ENCODE measurements at regions not wholly inside any gene's neighbourhood (a gene's known extent, or its start where the extent isn't known, plus 50 kb on each side); places are given as distances from the start of the nearest gene placed in this dataset.

DNA sequence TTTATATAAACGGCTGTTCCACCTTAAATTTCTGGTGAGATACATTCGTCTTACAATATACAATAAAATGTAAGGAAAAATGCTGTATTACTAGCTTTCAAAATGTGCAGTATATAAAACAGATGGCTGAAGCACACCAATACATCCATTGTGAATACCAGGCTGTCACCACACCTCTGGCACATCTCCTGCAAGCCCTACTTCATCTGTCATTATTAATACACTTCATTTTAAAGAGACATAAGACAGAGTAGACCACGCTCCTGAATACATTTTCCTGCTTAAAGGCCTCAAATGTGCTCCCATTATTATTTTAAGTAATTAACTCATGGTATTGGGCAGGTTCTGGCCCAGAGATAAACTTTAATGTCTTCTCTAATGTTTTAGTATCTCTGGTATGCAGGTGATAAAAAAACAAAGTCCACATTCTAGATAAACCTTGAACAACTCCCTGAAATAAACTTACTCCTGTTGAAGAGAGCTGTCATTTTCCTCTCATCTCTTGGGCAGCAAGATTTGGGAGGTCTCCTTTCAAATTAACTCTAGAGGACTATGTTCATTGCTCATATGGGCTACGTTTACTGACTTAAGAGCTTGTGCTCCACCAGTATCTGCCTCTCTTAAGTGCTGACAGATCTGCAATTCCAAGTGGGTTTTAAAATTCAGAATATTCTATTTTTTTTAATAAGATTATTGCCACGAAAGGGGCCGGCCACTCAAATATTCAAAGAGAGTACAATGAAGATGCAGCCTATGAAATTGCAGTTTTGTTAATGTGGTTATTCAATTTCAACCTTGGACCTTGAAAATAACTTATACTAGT, 396.5 kb upstream of the SEMA3D start:
- DNase-seq (ENCODE audit: low read depth): no peak

GRCh38 chr7:85573844-85574243, 387.0 kb upstream of the SEMA3D start:
- no peak for DNase-seq (ENCODE audit: low read depth)

DNA sequence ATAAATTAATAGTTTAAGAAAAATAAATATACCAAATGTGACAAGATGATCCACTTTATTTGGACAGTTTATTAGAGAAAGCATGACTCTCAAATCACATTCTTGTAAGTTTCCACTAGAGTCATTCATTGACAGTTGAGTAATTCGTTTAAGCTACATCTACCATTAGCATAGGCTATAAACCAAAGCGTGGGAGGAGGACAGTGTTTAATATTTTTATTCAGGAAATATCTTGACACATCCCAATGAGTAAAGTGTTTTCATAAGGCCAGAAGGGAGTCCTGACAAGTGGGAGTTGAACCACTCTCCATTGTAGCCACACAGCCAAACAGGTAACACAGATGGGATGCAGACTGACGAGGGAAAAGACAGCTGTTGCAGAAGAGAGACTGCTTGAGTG, 386.5 kb upstream of the SEMA3D start:
- DNase-seq (ENCODE audit: low read depth): no peak

DNA sequence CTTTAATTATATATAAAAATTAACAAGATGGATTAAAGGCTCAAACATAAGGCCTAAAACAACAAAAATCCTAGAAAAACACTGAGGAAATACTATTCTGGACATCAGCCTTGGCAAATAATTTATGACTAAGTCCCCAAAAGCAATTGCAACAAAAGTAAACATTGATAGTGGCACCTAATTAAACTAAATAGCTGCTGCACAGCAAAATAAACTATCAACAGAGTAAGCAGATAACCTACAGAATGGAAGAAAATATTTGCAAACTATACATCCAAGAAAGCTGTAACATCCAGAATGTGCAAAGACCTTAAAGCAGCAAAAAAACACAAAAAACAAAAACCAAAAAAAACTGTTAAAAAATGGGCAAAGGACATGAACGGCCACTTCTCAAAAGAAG, 384.0 kb upstream of the SEMA3D start:
- no peak for DNase-seq (ENCODE audit: low read depth)

DNA sequence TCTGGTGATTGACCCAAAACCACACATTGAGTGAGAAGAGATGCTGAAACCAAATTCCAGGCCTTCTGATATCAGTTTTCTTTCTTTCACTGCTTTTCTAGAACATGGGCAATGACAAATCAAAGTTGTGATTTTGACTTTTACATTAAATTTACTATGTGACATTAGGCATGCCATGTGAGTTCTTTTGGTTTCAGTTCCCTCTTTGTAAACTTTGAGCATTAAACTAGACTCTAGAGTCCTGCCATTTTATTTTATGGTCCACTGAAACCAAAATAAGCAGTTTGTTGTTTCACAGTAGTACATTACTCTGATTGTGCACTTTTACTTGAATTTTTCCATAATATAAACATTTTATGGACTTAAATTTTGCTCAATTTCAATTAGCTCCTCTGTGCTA, 381.1 kb upstream of the SEMA3D start:
- DNase-seq (ENCODE audit: low read depth): no peak

GRCh38 chr7:85566095-85566794, 379.4 kb upstream of the SEMA3D start:
- DNase-seq (ENCODE audit: low read depth): no peak

- no peak for DNase-seq (ENCODE audit: low read depth)
These were observed 378.4 kb upstream of the SEMA3D start for GRCh38 chr7:85565276-85565675.

- no peak for DNase-seq (ENCODE audit: low read depth)
These were observed 378.0 kb upstream of the SEMA3D start for GRCh38 chr7:85564861-85565260.

DNA sequence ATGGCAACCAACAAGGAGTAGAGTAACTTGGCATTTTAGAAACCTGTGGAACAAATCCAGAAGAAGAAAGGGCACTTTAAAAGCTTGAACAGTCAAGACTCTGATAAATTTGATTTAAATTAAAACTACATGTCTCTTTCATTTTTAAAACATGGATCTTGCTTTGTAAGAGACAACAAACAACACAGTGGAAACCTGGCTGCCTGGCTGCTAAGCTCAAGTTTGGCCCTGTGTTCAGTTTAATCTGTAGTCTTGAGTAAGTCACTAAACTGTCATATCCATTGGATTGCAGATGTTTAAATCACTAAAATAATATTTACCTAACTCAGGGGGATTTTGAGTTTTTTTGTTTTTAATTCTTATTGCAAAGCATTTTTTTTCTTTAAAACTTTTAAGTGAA, 374.9 kb upstream of the SEMA3D start:
- DNase-seq (ENCODE audit: low read depth): no peak

DNA sequence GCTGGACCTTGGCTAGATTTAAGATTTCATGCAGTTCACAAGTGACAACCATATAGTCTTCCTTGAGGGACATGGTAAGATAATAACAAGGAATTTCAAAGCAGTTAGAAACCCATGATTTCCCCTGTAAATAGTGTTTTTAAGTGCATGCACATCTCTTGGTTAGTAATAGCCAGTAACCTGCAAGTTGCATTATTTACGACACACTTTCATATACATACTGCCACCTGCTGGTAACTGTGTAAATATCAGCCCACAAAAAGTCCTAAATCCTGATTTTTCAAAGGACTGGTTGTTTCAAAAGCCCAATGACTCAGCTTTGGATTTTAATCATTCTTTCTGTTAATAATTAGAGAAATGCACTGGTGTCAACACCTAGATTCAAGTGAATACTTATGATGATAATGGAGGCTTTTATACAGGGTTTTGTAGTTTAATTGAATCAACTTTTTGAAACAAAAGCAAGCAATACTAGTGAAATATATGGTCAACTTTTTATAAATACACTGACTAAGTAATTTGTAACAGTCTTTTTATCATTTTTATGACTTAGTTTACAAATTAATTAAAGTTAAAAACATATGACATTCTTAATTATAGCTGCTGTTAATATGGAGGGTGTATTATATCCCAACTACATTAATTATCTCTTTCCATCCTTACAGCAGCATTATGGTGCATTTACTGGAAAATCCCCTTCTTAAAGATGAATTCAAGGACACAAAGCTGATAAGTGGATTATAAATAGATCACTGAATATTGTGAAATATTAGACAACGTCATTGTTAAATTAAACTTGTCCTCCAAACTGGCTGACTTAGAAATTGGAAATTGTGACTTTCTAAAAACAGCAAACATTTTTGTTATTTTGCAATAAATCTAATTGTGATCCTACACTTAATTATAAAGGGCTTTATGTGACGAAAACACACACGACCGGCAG, 367.7 kb upstream of the SEMA3D start:
- DNase-seq (ENCODE audit: low read depth): peak; percentile 50

- DNase-seq (ENCODE audit: low read depth): no peak
These were observed 349.3 kb upstream of the SEMA3D start for GRCh38 chr7:85535974-85536729.

DNA sequence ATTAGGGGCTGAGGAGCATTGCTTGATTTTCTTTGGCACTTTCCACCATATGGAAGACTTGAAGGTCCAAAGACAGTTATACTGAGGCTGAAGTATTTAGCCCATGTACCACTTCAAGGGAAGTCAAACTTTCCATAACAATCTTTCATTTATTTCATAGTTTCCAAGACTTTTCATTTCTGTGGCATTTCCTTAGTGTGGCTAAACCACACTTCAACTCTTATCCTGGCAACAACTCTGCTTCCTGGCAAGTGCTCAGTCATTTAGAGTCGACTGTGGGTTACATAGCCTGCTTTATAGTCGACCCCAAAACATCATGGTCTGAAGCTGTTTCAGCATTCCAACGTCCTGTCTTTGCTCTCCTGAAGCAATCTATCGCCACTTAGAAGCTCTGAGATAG, 343.0 kb upstream of the SEMA3D start:
- DNase-seq (ENCODE audit: low read depth): peak; percentile 12

DNA sequence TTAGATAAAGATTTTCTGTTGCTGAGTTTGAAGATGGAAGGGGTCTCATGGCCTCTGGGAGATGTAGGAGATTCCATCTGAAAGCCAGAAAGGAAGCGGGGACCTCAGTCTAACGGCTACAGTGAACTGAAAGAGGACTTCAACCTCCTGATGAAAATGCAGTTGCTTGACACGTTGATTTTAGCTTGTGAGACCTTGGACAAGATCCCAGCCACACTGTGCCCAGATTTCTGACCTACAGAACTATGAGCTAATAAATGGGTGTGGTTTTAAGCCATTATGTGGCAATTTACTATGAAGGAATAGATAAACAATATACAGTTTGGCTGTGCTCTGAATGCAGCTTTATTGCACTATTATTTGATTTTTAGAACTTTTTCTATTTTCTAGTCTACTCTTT, 342.3 kb upstream of the SEMA3D start:
- peak; percentile 6 for DNase-seq (ENCODE audit: low read depth)

GRCh38 chr7:85528581-85528980, 341.7 kb upstream of the SEMA3D start:
- DNase-seq (ENCODE audit: low read depth): no peak

GRCh38 chr7:85525676-85526075, 338.8 kb upstream of the SEMA3D start:
- no peak for DNase-seq (ENCODE audit: low read depth)

DNA sequence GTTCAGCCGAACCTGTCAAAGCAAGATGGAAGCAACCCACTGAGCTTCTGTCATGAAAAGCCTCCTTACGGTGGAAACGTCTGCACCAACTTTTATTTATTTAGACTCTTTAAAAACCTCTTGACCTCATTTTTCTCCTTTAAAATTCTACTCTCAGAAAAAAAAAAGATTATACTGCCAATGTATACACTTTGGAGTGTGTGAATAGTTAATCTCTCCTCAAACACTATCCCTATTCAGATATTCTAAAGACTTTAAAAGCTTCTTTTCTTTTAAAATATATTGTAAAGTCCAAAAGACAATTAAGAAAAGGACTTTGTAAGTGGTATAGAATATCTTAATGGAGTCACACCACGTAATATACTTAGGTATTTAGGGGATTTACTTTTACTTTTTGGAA, 335.2 kb upstream of the SEMA3D start:
- no peak for DNase-seq (ENCODE audit: low read depth)

GRCh38 chr7:85521108-85521694, 334.3 kb upstream of the SEMA3D start:
- DNase-seq (ENCODE audit: low read depth): no peak

GRCh38 chr7:85520175-85520574, 333.3 kb upstream of the SEMA3D start:
- DNase-seq (ENCODE audit: low read depth): no peak

DNA sequence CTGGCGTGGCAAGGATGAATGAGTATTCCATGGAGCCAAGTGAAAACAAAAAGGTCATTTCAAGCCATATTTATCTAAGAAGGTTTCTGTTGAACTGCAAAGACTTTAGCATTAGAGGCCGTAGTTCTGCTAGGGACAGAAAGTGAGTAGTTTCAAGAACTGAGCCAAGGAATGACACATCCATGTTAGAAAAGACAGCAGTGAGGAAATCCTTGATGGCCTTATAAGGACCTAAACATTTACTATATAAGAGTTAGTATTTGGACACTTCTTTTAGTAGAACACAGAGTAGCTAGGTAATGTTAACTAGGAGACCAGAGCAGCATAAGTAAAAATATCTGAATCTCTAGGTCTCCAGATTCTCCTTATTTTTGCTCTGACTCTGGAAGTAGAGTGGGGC, 329.8 kb upstream of the SEMA3D start:
- no peak for DNase-seq (ENCODE audit: low read depth)

DNA sequence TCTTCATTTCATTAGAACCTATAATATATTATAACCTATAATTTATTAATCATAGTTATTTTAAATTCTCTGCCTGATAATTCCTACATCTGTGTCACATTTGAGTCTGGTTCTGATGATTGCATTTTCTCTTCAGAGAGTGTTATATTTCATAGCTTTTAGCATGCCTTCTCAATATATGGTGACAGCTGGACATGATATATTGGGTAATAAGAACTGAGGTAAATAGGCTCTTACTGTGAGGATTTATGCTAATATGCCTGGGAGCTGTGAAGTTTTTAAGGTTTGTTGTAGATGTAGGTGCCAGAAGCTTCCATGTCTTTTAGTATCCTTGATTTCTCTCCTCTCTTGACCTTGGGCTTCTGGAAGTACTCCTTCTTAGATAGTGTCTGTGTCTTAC, 325.9 kb upstream of the SEMA3D start:
- no peak for DNase-seq (ENCODE audit: low read depth)

DNA sequence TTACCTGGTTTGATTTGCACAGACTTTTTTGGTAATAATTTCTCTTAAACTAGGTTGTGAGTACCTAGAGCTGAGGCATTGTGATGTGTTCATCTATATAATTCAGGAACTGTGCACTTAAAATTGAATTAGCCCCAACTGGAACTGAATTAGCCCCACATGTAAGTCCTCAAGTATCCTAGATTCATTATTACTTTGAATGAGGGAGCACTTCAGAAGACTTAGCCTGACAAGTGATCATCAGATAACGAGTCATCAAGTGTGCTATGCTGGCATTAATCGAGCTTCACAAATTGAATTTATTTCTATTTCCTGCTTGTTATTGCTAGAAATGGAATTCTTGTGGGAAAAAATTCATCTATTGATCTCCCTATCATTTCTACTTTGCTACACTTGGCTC, 323.4 kb upstream of the SEMA3D start:
- DNase-seq (ENCODE audit: low read depth): no peak
